SK-N-DZ (cell line): ENCODE measurements at regions not wholly inside any gene's neighbourhood (a gene's known extent, or its start where the extent isn't known, plus 50 kb on each side); places are given as distances from the start of the nearest gene placed in this dataset.
A peak's percentile ranks its signal among the peaks of the same experiment; 100 is the strongest.

Experiments used
- DNase-seq: peaks from one replicate; pipeline ENCODE4 v3.0.0-alpha.2; 2015; ENCODE audit warnings: low spot score

DNA sequence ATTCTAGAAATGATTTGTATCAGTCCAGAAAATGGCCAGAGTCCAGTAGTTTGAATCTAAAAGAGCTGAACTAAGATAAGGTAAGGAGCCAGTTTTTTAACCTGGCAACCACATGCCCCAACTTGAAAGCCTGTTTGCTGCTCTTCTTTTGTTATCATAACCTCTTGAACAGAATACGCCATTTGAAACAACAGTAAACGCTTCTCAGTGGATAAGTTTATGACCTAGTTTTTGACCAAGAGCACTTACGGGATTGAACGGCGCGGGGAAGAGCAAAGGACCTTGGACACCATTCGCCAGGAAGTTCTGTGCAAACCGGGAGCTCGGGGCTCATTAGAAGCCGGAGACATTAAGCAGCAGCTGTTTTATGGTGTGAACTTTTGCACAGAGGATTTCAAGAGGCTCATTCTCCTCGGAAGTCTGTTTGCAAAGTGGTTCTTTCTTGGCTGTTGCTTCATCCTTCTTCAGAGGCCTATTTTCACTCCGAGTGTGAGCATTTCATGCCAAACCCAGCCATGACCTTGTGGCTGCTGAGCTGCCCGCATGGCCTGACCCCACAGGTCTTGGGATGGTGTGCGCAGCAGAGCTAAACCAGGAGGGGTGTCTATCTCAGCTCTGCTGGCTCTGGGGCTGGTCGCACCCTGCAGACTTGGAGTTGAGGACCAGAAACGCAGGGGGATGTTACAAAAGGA is 215.1 kb downstream of the SOX4 start:
- DNase-seq: no peak

DNA sequence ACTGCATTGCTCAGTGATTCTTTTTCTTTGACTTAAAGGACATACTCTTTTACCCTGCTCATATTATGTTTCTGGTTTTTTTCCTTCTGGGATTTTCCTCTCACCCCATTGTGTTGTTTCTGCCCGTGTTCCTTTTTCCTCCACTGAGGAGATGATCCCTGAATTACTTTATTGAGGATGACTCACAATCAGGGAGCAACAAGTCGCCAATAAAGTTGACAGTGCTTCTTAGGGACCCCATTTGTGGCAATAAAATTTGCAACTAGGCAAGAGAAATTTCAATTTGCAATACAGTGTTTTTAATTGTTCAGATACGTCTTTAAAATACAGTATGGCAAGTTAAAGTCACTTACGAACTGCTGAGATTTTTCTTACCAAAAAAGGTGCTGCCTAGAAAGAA is 217.9 kb downstream of the SOX4 start:
- no peak for DNase-seq

DNA sequence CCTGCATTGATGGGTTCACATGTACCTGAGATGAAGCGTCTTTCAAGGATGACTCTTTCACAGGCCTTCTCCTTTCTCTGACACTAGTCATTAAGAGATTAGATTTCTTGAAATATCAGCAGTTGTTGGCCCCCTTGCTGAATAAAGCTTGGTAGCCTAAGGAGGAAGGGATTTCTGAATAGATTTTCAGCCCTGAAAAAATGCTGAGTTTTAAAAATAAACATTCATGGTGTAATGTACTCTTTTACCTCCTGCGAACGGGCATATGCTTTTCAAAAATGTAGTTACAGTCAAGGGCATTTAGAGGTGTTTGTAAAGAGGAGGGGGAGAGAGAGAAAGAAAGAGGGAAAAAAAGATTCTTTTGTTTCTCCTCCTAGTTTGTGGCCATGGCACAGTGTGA is 222.7 kb downstream of the SOX4 start:
- DNase-seq: no peak

DNA sequence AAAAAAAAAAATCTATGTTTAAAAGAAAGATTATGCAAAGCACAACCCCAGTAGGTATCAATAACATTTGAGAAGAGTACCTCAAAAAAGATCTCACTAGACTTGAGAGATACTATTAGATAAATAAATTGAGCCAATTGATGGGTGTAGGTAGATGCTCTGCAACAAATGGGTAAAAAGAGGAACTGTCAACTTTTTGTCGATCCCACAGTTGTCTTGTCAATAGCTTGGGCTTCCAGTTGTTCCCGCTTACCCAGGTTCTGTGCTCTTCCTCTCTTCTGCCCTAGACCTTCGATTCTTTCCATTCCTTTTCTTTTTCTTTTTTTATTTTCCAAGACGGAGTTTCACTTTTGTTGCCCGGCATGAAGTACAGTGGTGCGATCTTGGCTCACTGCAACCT is 226.9 kb downstream of the SOX4 start:
- no peak for DNase-seq

DNA sequence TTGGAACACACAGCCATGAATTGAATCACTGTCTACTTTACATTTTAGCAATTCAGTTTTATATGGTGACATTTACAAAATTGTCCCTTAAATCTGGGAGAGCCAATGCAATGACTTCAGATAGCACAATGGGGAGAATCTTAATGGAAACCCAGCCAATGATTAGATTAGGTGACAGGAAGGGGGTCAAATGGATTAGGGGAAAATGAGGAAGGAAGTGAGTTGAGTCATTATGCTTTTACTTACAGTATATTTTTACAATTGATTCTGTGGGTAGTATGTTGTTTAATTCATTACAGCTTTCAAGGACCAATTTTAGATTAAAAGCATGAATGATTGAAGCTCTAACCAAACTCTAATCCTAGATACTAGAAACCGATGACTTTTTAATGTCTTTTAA is 229.8 kb downstream of the SOX4 start:
- no peak for DNase-seq

DNA sequence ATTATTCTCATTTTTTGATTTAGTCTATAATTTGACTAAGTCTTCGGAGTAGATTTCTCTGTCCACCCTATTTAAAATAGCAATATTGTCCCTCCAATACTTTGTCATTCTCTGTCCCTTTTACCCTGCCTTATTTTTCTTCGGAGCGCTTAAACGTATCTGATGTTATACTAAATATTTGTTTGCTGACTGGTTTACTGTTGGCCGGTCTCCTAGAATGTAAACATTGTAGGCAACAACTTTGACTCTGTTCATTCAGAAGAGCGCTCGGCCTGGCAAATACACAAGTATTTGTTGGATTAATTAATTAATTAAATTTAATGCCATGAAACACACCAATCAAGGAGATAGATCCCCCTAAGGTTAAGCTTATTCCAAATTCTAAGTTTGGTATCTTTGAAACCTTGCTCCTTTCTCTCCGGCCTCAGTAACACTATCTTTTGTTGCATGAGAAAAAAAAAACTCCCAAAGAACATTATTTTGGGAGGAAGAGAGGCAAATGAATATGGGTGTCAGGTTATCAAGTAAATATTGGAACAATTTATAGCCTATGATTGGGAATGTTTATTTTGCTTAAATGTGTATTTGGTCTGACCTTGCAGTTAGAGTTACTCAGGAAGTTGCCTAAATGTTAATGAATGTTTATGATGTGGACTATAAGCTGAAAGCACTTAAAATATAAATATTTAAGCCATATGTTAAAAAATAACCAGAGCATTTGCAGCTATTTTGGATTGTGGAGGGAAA is 231.1 kb downstream of the SOX4 start:
- DNase-seq: no peak

DNA sequence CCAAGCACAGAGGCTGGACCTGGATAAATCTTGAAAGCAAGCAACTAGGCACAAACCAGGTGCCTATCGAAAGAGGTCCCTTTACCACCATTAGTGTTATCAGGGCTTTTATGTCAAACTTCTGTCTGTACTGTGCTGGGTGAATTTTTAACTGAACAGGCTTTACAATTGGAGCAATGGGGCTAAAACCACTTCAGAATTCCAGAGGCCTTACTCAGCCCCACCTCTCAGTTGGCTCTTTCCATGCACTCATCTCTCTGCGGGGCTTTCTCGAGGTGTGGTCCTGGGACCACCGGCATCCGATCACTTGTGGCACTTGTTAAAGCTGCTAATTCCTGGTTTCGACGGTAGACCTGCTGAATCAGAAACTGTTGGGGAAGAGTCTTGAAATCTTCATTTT is 232.5 kb downstream of the SOX4 start:
- no peak for DNase-seq

DNA sequence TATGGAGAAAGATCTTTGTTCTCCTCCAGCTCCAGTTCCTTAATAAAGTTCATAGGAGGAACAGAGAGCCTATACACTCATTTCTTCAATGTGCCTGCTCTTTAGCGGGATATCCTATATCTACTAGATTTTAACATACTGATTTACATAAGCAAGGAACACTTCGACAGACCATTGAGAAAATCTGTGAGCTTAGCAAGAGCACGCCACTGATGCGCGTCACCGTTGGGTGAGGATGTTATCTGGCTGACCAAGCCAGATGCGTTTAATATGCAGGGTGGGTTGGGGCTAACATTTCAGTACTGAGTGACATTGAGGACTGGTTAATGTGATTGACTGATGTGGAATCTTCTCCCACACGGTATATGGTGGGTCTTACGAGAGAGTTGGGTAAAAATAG is 233.4 kb downstream of the SOX4 start:
- no peak for DNase-seq

DNA sequence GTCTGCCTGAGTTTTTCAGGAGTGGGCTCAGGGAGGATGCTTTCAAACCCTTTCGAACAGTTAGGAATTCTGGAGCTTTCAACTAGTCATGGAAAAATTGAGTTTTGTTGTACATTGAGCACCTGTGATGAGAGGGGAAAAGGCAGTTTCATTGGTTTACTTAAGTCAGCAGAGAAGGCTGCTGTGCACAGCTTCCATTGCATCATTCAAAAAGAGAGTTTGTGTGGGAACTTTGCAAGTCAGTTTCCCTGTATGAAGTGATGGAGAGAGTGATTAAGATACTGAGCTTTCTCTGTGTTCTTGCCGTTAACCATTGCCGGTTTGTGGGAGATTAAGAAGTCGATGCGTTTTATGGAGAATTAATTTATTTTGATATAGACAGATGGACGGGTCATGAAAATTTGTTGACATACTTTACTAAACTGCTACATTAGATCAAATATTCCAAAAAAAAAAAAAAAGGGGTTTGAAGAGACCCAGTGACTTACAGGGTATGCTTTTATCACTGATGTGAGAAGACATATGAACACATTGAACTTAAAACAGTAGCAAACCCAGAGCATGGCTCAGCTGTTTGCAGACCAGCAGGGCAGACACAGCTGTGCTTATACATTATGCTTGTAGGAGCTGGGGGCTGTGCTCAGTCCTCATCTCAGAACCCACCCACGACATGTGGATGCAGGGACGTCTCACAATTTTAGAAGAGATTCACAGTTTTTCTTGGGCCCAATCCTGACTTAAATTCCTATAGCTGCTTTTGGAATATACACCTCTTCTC is 234.1 kb downstream of the SOX4 start:
- no peak for DNase-seq

DNA sequence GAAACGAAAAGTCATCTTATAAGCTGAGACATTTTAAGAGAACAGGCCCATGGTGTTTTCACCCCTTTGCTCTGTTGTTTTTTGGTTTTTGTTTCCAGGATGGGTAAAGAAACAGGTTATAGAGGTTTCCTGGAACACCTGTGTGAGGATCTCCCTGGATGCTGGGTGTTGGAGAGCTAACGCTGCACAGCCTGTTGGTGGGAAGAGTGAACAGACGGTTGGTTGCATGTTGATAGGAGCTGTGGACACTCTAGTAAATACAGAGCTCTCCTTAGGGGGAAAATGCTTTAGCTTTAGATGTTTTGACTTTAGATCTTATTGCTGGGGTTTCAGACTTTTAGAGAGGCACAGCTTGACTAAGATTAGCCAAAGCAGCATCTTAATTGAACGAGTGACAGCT is 235.2 kb downstream of the SOX4 start:
- no peak for DNase-seq

DNA sequence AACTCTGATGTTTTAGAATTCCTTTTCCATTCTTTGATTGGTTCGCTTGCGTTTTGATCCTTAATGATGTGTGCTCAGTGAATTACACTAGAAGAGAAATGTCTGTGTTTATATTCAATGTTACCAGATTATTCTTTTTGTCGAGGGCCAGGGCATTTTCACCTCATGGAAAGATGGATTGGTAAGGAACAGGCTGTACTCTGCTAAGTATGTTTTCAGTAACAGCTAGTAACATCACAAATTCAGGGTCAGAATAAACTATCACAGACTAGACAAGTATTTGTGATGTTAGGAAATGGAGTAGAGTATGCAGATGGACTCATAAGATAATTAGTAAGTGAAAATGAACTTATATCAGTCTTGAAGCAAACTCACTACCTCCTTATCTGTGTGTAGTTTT is 235.6 kb downstream of the SOX4 start:
- DNase-seq: no peak

DNA sequence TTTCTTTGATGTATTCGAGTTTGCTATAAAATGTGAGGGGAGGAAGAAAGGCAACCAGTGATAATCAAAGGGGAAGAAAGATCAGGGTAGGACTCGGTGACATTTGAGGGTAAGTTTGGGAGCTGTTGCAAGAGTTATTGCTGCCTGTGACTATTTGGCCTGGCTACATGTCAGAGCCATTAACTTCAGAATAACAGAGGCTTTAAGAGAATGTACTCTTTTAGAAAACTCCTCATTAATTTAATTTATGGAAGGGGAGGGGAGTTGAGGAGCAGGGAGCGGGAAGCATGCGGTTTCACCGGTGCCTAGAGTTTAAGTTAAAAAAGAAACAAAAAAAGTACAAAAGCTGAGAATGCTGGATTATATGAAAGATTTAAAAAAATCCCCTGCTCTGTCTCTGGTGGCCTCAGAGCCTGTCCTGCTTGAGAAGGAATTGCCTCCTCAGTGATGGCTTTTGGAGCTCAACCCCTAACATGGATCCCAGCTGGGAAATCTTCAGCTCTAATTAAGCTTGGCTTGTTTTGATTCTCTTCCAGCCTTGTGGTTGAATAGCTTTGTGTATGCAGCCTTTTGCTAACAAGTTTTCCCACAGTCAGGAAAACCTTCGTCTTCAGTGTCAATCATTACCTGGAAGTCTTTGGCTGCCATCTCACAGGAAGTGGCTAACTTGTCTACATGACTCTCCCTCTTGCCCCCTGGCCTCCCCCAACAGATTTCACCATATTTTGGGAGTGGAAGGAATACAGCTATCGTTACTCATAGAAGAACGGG is 238.2 kb downstream of the SOX4 start:
- DNase-seq: no peak

DNA sequence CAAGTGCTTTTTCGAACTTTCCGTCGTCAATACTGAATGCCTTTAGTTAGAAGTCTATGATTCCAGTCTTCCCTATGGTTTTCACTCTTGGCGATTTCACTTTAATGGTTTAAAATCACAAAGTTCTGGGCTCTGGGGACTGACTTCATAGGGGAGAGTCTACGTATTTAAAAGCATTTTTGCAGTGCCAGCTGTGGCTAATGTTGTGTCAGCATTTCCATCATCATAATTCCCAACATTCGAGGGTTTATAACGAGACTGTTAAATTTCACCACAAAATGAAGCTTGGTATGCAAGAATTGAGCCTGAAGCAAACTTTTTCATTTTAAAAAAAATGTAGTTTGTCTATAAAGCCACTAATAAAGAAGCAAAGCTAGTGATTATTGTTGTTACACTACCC is 242.7 kb downstream of the SOX4 start:
- DNase-seq: no peak

DNA sequence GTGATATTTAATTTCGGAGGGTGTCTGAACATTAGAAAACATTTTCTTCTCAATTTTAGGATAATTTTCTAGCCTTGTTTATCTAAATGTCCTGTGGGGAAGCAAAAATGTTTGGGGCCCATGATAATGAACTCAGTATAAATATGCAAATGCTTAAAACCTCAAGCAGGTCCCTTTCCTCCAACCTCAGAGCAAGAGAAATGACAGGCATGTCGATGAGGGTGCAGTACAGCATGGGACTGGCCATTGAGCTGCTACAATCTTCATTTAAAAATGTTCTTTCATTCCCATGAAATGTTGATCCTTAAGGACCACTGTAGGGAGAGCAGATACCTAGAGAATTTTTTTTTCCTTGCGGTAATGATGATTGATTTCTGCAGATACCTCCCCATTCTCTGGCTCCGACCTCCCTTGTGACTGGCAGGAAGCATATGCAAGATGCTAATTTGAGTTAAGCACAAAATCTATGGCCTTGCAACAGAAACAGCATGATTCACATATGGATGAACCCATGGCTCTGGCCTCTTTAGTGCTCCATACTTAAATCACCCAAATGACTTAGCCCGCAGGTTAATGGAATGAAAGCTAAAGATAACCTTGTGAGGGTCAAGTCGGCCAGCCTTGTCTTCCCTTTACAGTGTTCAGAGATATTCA is 243.3 kb downstream of the SOX4 start:
- peak; percentile 57 for DNase-seq

DNA sequence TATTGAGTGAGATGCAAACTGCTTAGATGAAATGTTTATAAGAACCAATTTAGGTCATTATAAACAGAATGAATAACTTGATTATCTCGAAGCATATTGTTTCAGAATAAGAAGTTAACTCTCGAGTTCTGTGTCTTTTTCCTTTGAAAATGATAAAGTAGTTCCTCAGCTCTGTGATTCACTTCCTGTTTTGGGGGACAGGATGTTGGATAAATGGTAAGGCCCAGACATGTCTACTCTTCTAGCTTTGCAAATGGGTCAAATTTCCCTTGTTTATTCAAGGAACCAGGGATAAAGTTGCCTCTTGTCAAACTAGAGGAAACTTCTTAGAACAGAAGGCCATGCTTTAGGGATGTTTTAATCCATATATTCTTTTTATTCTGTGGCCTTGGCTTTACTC is 246.9 kb downstream of the SOX4 start:
- DNase-seq: no peak

DNA sequence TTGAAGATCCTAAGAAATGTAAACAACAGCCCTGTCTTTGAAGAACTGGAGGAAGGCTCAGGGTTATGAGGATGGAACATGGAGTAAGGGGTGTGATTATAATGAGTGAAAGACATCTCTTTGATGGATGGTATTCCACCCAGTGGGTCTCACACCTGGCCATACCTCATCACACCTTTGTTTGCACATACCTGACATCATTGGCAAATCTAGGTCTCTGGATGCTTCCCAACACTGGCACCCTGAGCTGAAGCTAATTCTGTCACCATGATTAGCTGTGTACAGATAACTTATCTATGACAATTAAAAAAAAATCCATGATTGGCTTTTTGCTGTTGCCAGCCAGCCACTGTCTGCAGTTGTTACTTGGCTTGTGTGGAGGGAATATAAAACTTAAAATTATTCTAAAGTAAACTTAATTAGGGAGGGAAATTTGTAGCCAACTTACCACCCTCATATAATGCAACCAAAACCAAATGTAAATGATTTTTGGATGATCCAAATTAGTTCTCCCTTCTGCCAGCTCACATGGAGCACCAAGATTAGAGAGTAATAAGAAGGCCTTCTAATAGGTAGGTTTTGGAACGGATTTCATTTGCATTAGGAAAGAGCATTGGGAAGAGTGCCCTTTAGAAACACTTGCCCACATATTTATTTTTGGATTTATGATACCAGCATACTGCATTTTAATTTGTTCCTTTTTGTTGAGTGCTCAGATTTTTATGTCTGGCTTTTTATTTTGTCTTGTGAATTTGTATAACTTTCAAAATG is 249.5 kb downstream of the SOX4 start:
- DNase-seq: no peak

DNA sequence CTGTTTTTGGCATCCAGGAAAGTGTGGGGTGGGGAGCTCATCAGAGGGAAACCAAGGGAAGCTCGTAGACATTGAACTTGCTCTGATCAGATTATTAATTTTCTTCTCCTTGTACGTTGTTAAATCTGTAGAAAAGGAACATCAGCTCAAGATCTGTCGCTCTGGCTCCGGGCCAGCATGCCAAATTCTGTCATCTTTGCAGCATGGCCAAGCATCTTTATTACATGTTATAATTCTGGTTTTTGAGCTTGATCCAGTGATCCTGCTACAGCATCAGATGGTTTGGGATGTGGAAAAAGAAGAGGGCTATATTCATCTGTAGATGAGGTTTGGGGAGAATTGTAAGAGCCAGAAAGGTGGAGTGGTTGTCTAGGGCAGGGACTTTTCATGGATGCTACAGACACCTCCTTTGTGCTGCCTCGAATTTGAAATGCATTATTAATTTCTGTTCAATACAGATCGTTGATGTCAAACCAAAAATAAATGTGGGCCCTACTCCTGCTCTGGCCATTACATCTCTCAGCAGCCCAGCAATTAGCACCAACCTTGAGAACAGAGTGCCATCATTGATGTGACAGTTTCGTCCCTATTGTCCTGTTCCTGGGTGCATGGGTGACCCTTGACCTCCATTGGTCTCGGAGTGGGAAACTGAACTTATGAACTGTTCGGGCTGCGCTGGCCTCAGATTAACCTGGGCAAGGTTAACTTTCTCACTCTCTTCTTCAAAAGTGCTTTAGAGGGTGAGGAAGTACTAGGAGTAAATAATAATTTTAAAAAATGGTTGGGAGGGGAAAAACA is 250.8 kb downstream of the SOX4 start:
- no peak for DNase-seq

DNA sequence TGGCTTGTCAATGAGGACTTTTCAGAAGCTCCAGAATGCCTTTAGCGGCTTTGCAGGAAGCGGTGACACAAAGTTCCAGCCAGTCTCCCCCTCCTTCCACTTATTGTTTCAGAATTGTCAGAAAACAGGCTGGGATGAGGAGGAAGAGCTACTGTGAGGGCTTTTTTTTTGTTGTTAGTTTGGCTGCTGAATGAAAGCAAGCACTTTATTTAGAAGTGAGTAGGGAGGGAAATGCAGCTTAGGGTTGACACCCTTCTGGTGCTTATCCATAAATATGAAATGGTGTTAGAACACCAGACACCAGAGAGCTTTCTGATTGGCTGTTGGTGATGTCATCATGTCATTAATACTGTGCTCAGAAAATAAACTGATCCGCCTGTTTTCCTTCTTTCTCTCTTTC is 251.5 kb downstream of the SOX4 start:
- no peak for DNase-seq

DNA sequence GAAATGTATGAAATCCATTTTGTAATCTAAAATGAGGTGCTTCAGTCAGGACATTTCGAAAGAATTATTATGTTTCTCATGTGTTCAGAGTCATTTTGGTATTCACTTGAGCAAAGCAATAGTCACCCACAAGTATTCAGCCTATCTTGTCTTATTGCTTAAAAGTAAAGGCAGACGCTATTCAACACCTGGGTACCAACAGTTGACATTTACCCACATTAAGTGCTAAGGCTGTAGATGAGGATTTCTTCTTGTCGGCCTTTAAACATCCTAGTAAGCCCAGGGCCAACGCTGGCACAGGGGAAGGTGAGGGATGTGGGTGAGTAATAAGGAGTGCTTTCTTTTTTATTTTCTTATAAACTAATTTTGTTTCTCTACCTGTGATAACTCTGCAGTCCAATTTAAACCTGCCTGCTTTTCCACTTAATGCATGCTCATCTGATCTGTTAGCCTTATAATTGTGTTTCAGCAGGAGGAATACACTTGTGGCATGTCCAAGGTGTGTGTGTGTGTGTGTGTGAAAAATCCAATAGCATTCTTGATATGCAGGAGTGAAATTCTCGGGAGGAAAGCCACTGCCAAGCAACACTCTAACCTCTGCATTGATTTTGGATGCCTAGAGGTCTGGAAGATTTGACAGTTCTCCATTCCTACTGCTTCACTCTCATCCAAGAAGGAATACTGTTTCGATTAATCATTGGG is 252.0 kb downstream of the SOX4 start:
- DNase-seq: no peak
